Neural cell (in vitro differentiated cells): ENCODE measurements at regions not wholly inside any gene's neighbourhood (a gene's known extent, or its start where the extent isn't known, plus 50 kb on each side); places are given as distances from the start of the nearest gene placed in this dataset.

ENCODE experiments used
- H2AFZ ChIP-seq: fragments of 200-600, 300-800 bp; sonication (generic), shearing (Covaris generic); 2 replicates; pipeline ENCODE4 v1.6.0; 2014; ENCODE audit warnings: low read depth, mild to moderate bottlenecking, antibody characterized with exemption, low read length, moderate library complexity
- H3F3A ChIP-seq: fragments of 200-600 bp; shearing (Covaris generic); 2 replicates; pipeline ENCODE4 v1.6.1; 2016; ENCODE audit warnings: mild to moderate bottlenecking, moderate library complexity, mixed read lengths, antibody characterized with exemption, low read length; ENCODE audit not compliant: insufficient read depth, poor library complexity, severe bottlenecking
- H3K27ac ChIP-seq: fragments of 200-600, 300-800 bp; sonication (generic), shearing (Covaris generic); 2 replicates; pipeline ENCODE4 v1.5.1; 2014; ENCODE audit warnings: mild to moderate bottlenecking, low read length, moderate library complexity
- H3K27me3 ChIP-seq: fragments of 300-800, 200-600 bp; sonication (generic), shearing (Covaris generic); 2 replicates; pipeline ENCODE4 v1.6.0; 2014; ENCODE audit warnings: mild to moderate bottlenecking, low read depth, low read length, moderate library complexity; ENCODE audit not compliant: insufficient read depth
- H3K36me3 ChIP-seq: fragments of 300-800, 200-600 bp; sonication (generic), shearing (Covaris generic); 2 replicates; pipeline ENCODE4 v1.5.1; 2014; ENCODE audit warnings: mild to moderate bottlenecking, antibody characterized with exemption, low read length, moderate library complexity; ENCODE audit not compliant: insufficient read depth
- H3K4me2 ChIP-seq: fragments of 300-800, 200-600 bp; sonication (generic), shearing (Covaris generic); 2 replicates; pipeline ENCODE4 v1.6.0; 2014; ENCODE audit warnings: mild to moderate bottlenecking, low read length
- H3K4me3 ChIP-seq: fragments of 300-800, 200-600 bp; sonication (generic), shearing (Covaris generic); 2 replicates; pipeline ENCODE4 v1.5.1; 2014; ENCODE audit warnings: mild to moderate bottlenecking, low read length, moderate library complexity
- H3K79me2 ChIP-seq: fragments of 200-600 bp; shearing (Covaris generic); replicated peaks from 2 replicates; pipeline ENCODE4 v1.6.0; 2014; ENCODE audit warnings: mild to moderate bottlenecking, low read length, moderate library complexity; ENCODE audit not compliant: insufficient read depth
- H3K9ac ChIP-seq: fragments of 300-800, 200-600 bp; sonication (generic), shearing (Covaris generic); 2 replicates; pipeline ENCODE4 v1.6.1; 2016; ENCODE audit warnings: mild to moderate bottlenecking, low read length, mixed read lengths
- H3K9me2 ChIP-seq: fragments of 200-600 bp; shearing (Covaris generic); 2 replicates; pipeline ENCODE4 v1.6.1; 2016; ENCODE audit warnings: mild to moderate bottlenecking, low read length, mixed read lengths; ENCODE audit not compliant: insufficient read depth
- H3K9me3 ChIP-seq: fragments of 200-600, 300-800 bp; sonication (generic), shearing (Covaris generic); 2 replicates; pipeline ENCODE4 v1.6.1; 2016; ENCODE audit warnings: mild to moderate bottlenecking, mixed run types, low read length, moderate library complexity, mixed read lengths
- H4K20me1 ChIP-seq: fragments of 200-600 bp; shearing (Covaris generic); 2 replicates; pipeline ENCODE4 v1.6.1; 2016; ENCODE audit warnings: mild to moderate bottlenecking, mixed run types; ENCODE audit not compliant: insufficient read depth
- CTCF ChIP-seq: fragments of 450-650 bp; IDR thresholded peaks from 2 replicates; pipeline ENCODE4 v1.5.1; 2014; ENCODE audit warnings: antibody characterized with exemption, mild to moderate bottlenecking, moderate library complexity; ENCODE audit not compliant: poor library complexity, severe bottlenecking
- EP300 ChIP-seq: fragments of 450-650 bp; conservative IDR thresholded peaks from 2 replicates; pipeline ENCODE4 v1.6.1; 2014; ENCODE audit warnings: antibody characterized with exemption, mild to moderate bottlenecking, moderate library complexity; ENCODE audit not compliant: poor library complexity, severe bottlenecking
- EZH2 ChIP-seq: fragments of 200-600, 300-800 bp; shearing (Covaris generic), sonication (generic); IDR thresholded peaks from 2 replicates; pipeline ENCODE4 v1.6.1; 2014; ENCODE audit warnings: antibody characterized with exemption, low read length, borderline replicate concordance, mild to moderate bottlenecking; ENCODE audit not compliant: insufficient read depth, poor library complexity, severe bottlenecking
- POLR2AphosphoS5 ChIP-seq: IDR thresholded peaks from 2 replicates; pipeline ENCODE4 v1.6.1; 2012
- RAD21 ChIP-seq: fragments of 450-650 bp; conservative IDR thresholded peaks from 2 replicates; pipeline ENCODE4 v1.6.1; 2014; ENCODE audit warnings: antibody characterized with exemption, mild to moderate bottlenecking, moderate library complexity
- REST ChIP-seq: IDR thresholded peaks from 2 replicates; pipeline ENCODE4 v1.6.1; 2012; ENCODE audit warnings: borderline replicate concordance
- SMC3 ChIP-seq: fragments of 450-650 bp; conservative IDR thresholded peaks from 2 replicates; pipeline ENCODE4 v1.6.1; 2014; ENCODE audit warnings: antibody characterized with exemption, mild to moderate bottlenecking, moderate library complexity; ENCODE audit not compliant: poor library complexity
- TAF1 ChIP-seq: IDR thresholded peaks from 2 replicates; pipeline ENCODE4 v1.6.1; 2012; ENCODE audit warnings: low read depth

GRCh38 chr3:18223974-18224373, 201.2 kb downstream of the SATB1 start:
- no peaks in the 10 kb centered on the region for H3K79me2 ChIP-seq
- H3F3A ChIP-seq: no peaks in the 10 kb centered on the region
- TF ChIP-seq CTCF: no peak
- H3K27me3 ChIP-seq: no peaks in the 10 kb centered on the region
- H3K4me3 ChIP-seq: no peak overlapping the region
- no peaks in the 10 kb centered on the region for H3K9me2 ChIP-seq
- no peaks in the 10 kb centered on the region for H3K36me3 ChIP-seq
- no peaks in the 10 kb centered on the region for H4K20me1 ChIP-seq
- no peak overlapping the region for H2AFZ ChIP-seq
- H3K27ac ChIP-seq: no peak overlapping the region
- no peaks in the 10 kb centered on the region for H3K9me3 ChIP-seq
- no peak overlapping the region for H3K4me2 ChIP-seq
- no peak overlapping the region for H3K9ac ChIP-seq

- Histone ChIP-seq H3K4me2 (no peak overlapping the region), H3K79me2 (no peaks in the 10 kb centered on the region), H3K27ac (no peak overlapping the region), H4K20me1 (no peaks in the 10 kb centered on the region), H3K9ac (no peak overlapping the region), H3K27me3 (no peaks in the 10 kb centered on the region), H3K36me3 (no peaks in the 10 kb centered on the region), H3K9me2 (no peaks in the 10 kb centered on the region), H2AFZ (no peak overlapping the region), H3K9me3 (no peaks in the 10 kb centered on the region), H3F3A (no peaks in the 10 kb centered on the region), H3K4me3 (no peak overlapping the region)
- TF ChIP-seq POLR2AphosphoS5: no peak
- no peak for TF ChIP-seq TAF1
Observed at GRCh38 chr3:18223571-18223970, 201.6 kb downstream of the SATB1 start.

- H3K27me3 ChIP-seq: no peaks in the 10 kb centered on the region
- H3K4me3 ChIP-seq: no peak overlapping the region
- TF ChIP-seq SMC3 (no peak), REST (no peak), TAF1 (no peak), EZH2 (no peak), EP300 (no peak), RAD21 (no peak)
- no peaks in the 10 kb centered on the region for H3K36me3 ChIP-seq
- H3K9me3 ChIP-seq: no peaks in the 10 kb centered on the region
- no peak overlapping the region for H2AFZ ChIP-seq
- no peak overlapping the region for H3K9ac ChIP-seq
- no peaks in the 10 kb centered on the region for H3F3A ChIP-seq
- no peaks in the 10 kb centered on the region for H3K9me2 ChIP-seq
- no peak overlapping the region for H3K27ac ChIP-seq
- no peak overlapping the region for H3K4me2 ChIP-seq
- H3K79me2 ChIP-seq: no peaks in the 10 kb centered on the region
- H4K20me1 ChIP-seq: no peaks in the 10 kb centered on the region
Observed at GRCh38 chr3:18222686-18223085, 202.5 kb downstream of the SATB1 start.
